DMS153 (cell line): ENCODE measurements at regions not wholly inside any gene's neighbourhood (a gene's known extent, or its start where the extent isn't known, plus 50 kb on each side); places are given as distances from the start of the nearest gene placed in this dataset.
"Not testable (repeated sequence)": the region's sequence is repeated elsewhere in the genome, so short reads cannot be mapped to it uniquely, and the experiment has no call there.

Experiments used
- DNase-seq: peaks from one replicate; lab custom pipeline; 2025; lab: John Stamatoyannopoulos, UW

- DNase-seq = no peak
Measured at GRCh38 chr5:1748271-1748670, 51.4 kb downstream of the MRPL36 start.

GRCh38 chr5:1747803-1748085 is 51.9 kb downstream of the MRPL36 start:
- no peak for DNase-seq

- DNase-seq = no peak
Measured at GRCh38 chr5:1747079-1747802, 52.4 kb downstream of the MRPL36 start.

GRCh38 chr5:1746371-1747078 is 53.1 kb downstream of the MRPL36 start:
- no peak for DNase-seq

- DNase-seq = no peak
Measured at GRCh38 chr5:1745796-1746370, 53.8 kb downstream of the MRPL36 start.

GRCh38 chr5:1745123-1745795 is 54.4 kb downstream of the MRPL36 start:
- no peak for DNase-seq

GRCh38 chr5:1744393-1745122 is 55.1 kb downstream of the MRPL36 start:
- DNase-seq = no peak

GRCh38 chr5:1743769-1744085 is 55.9 kb downstream of the MRPL36 start:
- no peak for DNase-seq

GRCh38 chr5:1743061-1743768 is 56.4 kb downstream of the MRPL36 start:
- DNase-seq = no peak

- DNase-seq = no peak
Measured at GRCh38 chr5:1737790-1738405, 61.7 kb downstream of the MRPL36 start.

- no peak for DNase-seq
Measured at GRCh38 chr5:1736889-1737711, 62.5 kb downstream of the MRPL36 start.

- no peak for DNase-seq
Measured at GRCh38 chr5:1736065-1736464, 63.6 kb downstream of the MRPL36 start.

GRCh38 chr5:1735320-1735970 is 64.2 kb downstream of the MRPL36 start:
- DNase-seq = no peak

- DNase-seq = no peak
Measured at GRCh38 chr5:1734908-1735289, 64.7 kb downstream of the MRPL36 start.

- no peak for DNase-seq
Measured at GRCh38 chr5:1734271-1734907, 65.2 kb downstream of the MRPL36 start.

- DNase-seq = no peak
Measured at GRCh38 chr5:1733369-1733768, 66.3 kb downstream of the MRPL36 start.

GRCh38 chr5:1732945-1733344 is 66.7 kb downstream of the MRPL36 start:
- no peak for DNase-seq

- DNase-seq = no peak
Measured at GRCh38 chr5:1732238-1732941, 67.2 kb downstream of the MRPL36 start.

GRCh38 chr5:1731855-1732237 is 67.8 kb downstream of the MRPL36 start:
- not testable (repeated sequence) for DNase-seq
